Stimulated activated CD8-positive, alpha-beta memory T cell treated with anti-CD3 and anti-CD28 coated beads, Interleukin-4, amount 100 ng/mL, for 1 hour (primary cell): ENCODE measurements at regions not wholly inside any gene's neighbourhood (a gene's known extent, or its start where the extent isn't known, plus 50 kb on each side); places are given as distances from the start of the nearest gene placed in this dataset.

Source experiments
- DNase-seq, 2 donors: peaks; one replicate each; pipeline ENCODE4 v3.0.0-alpha.2; 2020; ENCODE audit warnings: low read depth in 2 of 2, low spot score in 1 of 2

GRCh38 chr1:172946814-172947507, 103.8 kb downstream of the TNFSF18 start:
- no peak for DNase-seq

- no peak for DNase-seq
Observed at GRCh38 chr1:172948457-172948856, 102.3 kb downstream of the TNFSF18 start.

GRCh38 chr1:172949096-172949495, 101.6 kb downstream of the TNFSF18 start:
- no peak for DNase-seq

- DNase-seq: no peak
Observed at GRCh38 chr1:172950528-172950927, 100.2 kb downstream of the TNFSF18 start.

GRCh38 chr1:172951730-172952365, 98.9 kb downstream of the TNFSF18 start:
- DNase-seq: no peak

GRCh38 chr1:172952516-172952915, 98.2 kb downstream of the TNFSF18 start:
- no peak for DNase-seq

GRCh38 chr1:172954476-172955150, 96.1 kb downstream of the TNFSF18 start:
- DNase-seq: no peak

GRCh38 chr1:172955161-172955815, 95.5 kb downstream of the TNFSF18 start:
- no peak for DNase-seq

GRCh38 chr1:172956871-172957270, 93.9 kb downstream of the TNFSF18 start:
- DNase-seq: no peak

- no peak for DNase-seq
Observed at GRCh38 chr1:172957491-172957890, 93.2 kb downstream of the TNFSF18 start.

GRCh38 chr1:172959571-172959970, 91.2 kb downstream of the TNFSF18 start:
- no peak for DNase-seq

GRCh38 chr1:172960019-172960418, 90.7 kb downstream of the TNFSF18 start:
- no peak for DNase-seq

GRCh38 chr1:172960454-172961208, 90.1 kb downstream of the TNFSF18 start:
- no peak for DNase-seq

- DNase-seq: no peak
Observed at GRCh38 chr1:172964864-172965263, 85.9 kb downstream of the TNFSF18 start.

- no peak for DNase-seq
Observed at GRCh38 chr1:172966844-172967540, 83.7 kb downstream of the TNFSF18 start.

GRCh38 chr1:172967936-172968335, 82.8 kb downstream of the TNFSF18 start:
- DNase-seq: no peak

- no peak for DNase-seq
Observed at GRCh38 chr1:172969611-172970010, 81.1 kb downstream of the TNFSF18 start.

- DNase-seq: no peak
Observed at GRCh38 chr1:172970186-172970585, 80.6 kb downstream of the TNFSF18 start.

GRCh38 chr1:172971241-172971640, 79.5 kb downstream of the TNFSF18 start:
- no peak for DNase-seq

GRCh38 chr1:172972258-172972657, 78.5 kb downstream of the TNFSF18 start:
- DNase-seq: no peak
